Epithelial cell of esophagus (primary cell): ENCODE measurements at regions not wholly inside any gene's neighbourhood (a gene's known extent, or its start where the extent isn't known, plus 50 kb on each side); places are given as distances from the start of the nearest gene placed in this dataset.

Source experiments
- DNase-seq: peaks from one replicate; pipeline ENCODE4 v3.0.0; 2010; ENCODE audit warnings: low read depth
- H3K4me3 ChIP-seq: 2 replicates; pipeline ENCODE4 v1.5.1; 2011; ENCODE audit warnings: mild to moderate bottlenecking, low read length, control low read depth
- CTCF ChIP-seq: IDR thresholded peaks from 2 replicates; pipeline ENCODE4 v1.5.1; 2011; ENCODE audit warnings: low read depth, mild to moderate bottlenecking, low read length, control low read depth, inconsistent platforms; ENCODE audit not compliant: insufficient read depth; ENCODE audit errors: missing control alignments

- no peak for DNase-seq
- no peak overlapping the region for H3K4me3 ChIP-seq
- no peak for TF ChIP-seq CTCF
These were observed 511.9 kb downstream of the PTPRC start for GRCh38 chr1:199150756-199151155.

GRCh38 chr1:199151634-199152425 is 513.0 kb downstream of the PTPRC start:
- no peak overlapping the region for H3K4me3 ChIP-seq
- no peak for TF ChIP-seq CTCF
- no peak for DNase-seq

- no peak for TF ChIP-seq CTCF
- no peak for DNase-seq
- no peak overlapping the region for H3K4me3 ChIP-seq
These were observed 513.8 kb downstream of the PTPRC start for GRCh38 chr1:199152676-199153075.

GRCh38 chr1:199155166-199156019 is 516.6 kb downstream of the PTPRC start:
- TF ChIP-seq CTCF: no peak
- no peak for DNase-seq
- H3K4me3 ChIP-seq: no peak overlapping the region

- no peak overlapping the region for H3K4me3 ChIP-seq
- no peak for TF ChIP-seq CTCF
- DNase-seq: peak; percentile 61
These were observed 518.7 kb downstream of the PTPRC start for GRCh38 chr1:199157494-199157893.

GRCh38 chr1:199160521-199161318 is 521.9 kb downstream of the PTPRC start:
- H3K4me3 ChIP-seq: no peak overlapping the region
- TF ChIP-seq CTCF: no peak
- DNase-seq: no peak
